Posterior vena cava (tissue), 2 donors: ENCODE measurements at regions not wholly inside any gene's neighbourhood (a gene's known extent, or its start where the extent isn't known, plus 50 kb on each side); places are given as distances from the start of the nearest gene placed in this dataset.

ENCODE experiments used
- DNase-seq: peaks from one replicate; pipeline ENCODE4 v3.0.0-alpha.2; 2020; ENCODE audit warnings: low spot score
- intact Hi-C, 2 donors: fragments of 100-400 bp; cut with DNase I; formaldehyde crosslinking; loops; one replicate each; pipeline versions ENCODE4 v1.14.1 to v1.14.2; 2022 to 2023
- donor health status: DM: yes; HTN: yes; CAD: no.
- donor health status: DM: yes; HTN: yes; CAD: no.

GRCh38 chr21:38646213-38646837, 148.0 kb upstream of the ERG start:
- no peak for DNase-seq
- intact Hi-C loops, result no loop called here

DNA sequence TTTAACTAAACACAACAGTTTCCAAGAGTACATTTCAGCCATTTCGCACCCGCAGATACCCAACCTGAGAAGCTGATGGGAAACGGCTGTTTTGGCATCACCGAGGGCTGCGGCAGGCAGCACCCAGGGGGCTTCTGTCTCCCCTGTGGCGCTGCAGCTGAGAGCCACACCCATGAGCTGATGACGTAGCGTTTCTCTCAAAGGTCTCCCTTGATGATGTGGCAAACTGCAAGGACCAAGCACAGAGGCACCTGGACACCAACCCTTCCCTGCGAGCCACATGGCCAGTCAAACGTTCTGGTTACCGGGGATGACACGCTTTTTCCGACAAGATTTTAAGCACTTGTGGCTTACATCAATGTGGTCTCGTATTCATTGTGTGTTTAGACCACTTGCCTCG, 150.8 kb upstream of the ERG start:
- no peak for DNase-seq
- intact Hi-C loops, result no loop called here

DNA sequence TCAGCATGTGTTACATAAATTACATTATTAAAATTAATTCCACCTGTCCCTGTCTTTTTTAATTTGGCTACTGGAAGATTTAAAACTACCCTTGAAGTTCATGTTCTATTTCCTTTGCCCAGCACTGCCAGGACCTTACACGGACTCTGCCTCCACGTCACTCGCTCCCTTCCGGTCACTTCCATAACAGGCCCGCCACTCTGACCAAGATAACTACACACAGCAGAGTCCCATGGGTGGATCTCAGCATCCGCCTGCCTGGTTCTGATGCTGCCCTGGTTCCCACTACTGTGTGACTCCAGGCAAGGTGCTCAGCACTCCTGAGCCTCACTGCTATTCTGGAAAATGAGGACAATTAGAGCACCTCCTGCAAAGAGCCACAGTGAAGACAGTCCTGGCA, 153.3 kb upstream of the ERG start:
- no peak for DNase-seq
- intact Hi-C loops, result no loop called here

DNA sequence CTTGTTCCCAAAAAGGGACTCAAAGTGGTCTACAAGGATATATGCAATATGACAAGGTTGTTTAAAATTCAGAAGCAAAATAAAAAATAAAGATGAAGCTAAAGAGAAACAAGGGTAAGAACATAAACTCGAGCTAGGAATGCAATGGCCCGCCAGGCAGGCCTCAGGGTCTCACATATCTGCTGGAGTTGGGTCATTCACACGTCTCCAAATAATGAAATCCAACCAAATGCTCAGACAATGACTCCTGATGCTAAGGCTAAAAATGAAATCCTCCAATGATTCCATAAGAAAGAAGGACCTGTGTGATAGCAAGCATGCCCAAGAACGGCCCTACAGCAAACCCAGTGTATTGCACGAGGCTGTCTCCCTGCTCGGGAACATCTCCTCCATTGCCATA, 153.3 kb upstream of the ETS2 start:
- no peak for DNase-seq

DNA sequence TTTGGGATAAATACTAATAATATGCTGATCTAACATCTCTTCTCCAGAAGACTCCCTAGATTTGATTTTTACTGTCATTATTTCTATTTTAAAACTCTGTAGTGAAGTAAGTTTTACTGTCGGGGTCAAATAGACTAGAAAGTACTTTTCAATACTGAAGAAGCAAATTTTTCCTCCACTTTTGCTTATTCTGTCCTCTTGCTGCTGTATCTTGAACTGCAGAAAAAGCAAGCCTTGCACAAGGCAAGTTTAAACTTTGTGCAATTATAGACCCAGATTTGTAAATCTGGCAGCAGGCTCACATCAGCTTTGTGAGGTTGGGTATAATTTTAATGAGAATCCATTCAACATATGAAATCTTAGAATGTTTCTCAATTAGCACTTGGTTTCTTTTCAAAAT, 151.1 kb upstream of the ETS2 start:
- DNase-seq, result no peak
- intact Hi-C loops, result no loop called here

More for the DNA sequence above, 153.3 kb upstream of the ETS2 start:
- intact Hi-C loops, result no loop called here

DNA sequence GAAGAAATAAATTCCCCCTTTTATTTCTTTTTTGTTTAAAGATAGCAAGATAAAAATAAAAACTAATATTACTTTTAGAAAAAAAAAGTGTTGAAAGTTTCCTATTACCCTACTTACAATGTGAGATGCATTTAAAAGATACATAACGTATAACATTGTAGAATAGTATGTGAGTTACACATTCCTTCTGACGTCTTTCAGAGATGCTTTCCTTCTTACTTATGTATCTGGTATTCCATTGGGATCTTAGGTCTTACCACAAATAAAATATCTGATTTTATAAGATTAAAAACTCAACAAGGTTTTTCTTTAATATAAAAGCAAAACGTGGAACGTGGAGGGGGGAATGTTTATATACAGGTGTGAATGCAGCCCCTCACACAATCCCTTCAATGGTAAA, 147.2 kb upstream of the ETS2 start:
- intact Hi-C loops, result no loop called here
- DNase-seq, result no peak

- intact Hi-C loops, result no loop called here
Measured at GRCh38 chr21:38659936-38660332, 145.8 kb upstream of the ETS2 start.

GRCh38 chr21:38660333-38661196, 145.2 kb upstream of the ETS2 start:
- no peak for DNase-seq

More at GRCh38 chr21:38659936-38660332, 145.8 kb upstream of the ETS2 start:
- no peak for DNase-seq

DNA sequence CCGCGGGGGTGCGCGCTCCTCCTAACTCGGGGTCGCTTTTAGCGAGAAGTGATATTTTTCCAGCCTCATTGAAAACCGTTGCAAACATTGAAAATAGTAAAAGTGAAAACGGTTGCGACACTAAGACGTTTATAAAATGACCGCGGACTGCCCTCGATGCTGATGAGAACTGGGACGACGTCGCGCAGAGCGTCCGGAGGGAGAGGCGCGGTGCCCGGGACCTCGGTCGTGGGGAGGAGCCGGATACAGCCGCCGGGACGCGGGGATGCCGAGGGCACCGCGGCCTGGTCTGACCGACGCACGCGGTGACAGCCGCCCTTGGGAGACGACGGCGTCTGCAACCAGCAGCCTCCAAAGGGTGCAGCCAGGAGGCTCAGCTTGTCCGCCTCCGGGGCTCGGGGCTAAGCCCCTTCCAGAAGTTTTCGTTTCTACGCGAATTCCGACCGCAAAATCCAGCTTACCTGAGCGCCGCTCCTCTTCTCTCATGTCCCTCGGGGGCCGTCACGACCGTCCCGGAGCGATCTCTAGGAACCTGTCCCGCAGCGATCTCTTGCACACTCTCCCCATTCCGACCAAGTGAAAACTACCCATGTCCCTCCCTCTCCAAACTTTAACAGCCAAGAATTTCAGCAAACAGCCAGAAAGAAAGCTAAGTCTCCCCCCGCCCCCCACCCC, 144.4 kb upstream of the ETS2 start:
- no peak for DNase-seq
- intact Hi-C loops, result no loop called here

More at GRCh38 chr21:38660333-38661196, 145.2 kb upstream of the ETS2 start:
- intact Hi-C loops, result no loop called here

GRCh38 chr21:38661889-38662568, 143.7 kb upstream of the ETS2 start:
- DNase-seq, result no peak
- intact Hi-C loops, result no loop called here

DNA sequence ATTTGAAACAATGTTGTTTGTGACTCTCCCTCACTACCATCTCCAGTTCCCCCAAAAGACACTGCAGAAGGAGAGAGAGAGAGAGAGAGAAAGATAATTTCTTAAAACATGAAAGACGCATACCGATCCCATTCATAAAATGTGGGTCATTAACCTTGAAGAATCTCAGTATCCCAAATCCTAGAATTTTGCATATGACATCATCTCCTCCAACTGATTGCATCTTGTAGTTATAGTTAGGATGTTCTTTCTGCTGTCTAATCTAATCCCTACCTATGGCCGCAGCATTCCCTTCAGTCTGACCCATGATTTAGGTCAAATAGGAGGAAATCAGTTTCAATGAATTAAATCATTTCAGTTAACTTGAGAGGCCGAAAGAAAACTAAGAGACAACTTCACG, 142.4 kb upstream of the ETS2 start:
- intact Hi-C loops, result no loop called here
- DNase-seq, result no peak

GRCh38 chr21:38664315-38664714, 141.4 kb upstream of the ETS2 start:
- DNase-seq, result no peak
- intact Hi-C loops, result no loop called here

DNA sequence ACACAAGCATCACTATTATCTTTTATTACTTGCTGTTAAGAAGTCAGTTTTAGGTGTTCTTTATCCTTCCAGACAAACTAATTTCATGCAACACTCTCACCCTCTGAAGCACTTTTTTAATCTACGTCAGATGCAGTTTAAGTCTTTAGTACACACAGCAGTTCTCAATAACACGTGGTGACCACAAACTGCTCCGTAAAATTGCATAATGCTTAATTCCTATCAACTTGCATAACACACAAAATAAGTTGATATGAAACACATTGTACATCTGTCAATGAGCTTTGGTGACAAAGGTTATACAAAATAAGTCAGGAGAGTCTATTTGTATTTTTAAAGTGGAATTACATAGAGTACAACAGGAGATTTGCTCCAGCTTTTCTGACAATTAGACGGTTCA, 140.9 kb upstream of the ETS2 start:
- no peak for DNase-seq
- intact Hi-C loops, result no loop called here

DNA sequence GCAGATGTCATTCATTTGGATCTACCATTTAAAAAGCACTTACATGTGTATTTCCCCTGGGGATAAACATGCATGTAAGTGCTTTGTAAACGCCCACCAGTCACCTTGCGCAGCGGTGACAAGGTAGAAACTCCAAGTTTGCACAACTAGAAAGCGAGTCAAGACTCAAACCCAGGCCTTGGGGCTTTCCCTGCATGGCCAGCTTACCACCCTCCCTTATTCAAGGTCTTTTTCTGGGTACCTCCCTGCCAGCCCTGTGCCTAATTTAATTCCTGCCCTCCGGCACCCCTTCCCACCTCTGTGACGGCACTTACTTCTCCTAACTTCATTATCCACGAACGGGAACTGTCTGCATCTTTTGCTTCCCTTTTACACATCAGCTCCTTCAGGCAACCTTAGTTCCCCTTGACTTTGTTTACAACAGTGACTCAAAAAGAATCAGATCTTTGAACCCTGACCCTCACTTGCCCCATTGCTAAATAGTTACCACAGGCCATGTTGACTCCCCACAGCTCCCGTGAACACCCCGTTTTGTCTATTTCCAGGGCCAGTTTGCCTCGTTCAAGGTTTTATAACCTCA, 138.3 kb upstream of the ETS2 start:
- intact Hi-C loops, result no loop called here

GRCh38 chr21:38668067-38668466, 137.7 kb upstream of the ETS2 start:
- intact Hi-C loops, result no loop called here
- no peak for DNase-seq

More for the DNA sequence above, 138.3 kb upstream of the ETS2 start:
- no peak for DNase-seq

GRCh38 chr21:38668541-38668940, 137.2 kb upstream of the ETS2 start:
- no peak for DNase-seq
- intact Hi-C loops, result no loop called here

DNA sequence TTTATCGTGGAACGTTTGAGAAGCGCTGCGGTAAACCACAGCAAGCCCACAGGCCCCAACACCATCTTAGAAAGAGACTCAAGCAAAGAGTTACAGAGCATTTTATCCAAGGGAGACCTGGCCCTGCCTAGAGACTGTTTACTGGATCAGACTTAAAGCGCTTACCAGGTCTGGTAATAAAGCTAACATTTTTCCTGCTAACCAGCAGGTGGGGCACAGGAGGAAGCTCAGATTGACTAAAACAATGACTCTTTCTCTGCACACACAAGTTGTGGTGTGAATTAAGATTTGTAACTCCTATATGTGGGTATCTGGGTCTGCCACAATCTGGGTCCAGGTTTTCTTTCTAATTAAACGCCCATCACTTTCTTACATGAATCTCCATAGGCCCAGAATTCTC, 136.5 kb upstream of the ETS2 start:
- DNase-seq, result no peak
- intact Hi-C loops, result no loop called here

DNA sequence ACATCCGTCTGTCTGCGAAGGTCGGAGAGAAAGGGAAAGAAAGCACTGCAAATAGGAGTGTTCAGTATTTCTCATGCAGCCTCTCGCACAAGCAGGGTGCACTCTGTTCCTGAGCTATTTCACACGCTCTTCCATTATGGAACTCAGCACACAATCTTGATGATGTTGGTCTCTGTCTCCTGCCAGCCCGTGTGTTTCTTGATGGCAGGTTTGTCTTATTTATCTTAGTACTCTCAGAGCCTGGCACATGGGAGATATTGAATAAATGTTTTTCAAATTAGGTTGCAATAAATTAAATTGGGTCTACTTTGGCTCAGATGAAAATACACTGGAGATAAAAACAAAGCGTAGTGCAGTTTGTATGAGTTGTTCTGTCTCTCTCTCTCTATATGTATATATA, 134.9 kb upstream of the ETS2 start:
- intact Hi-C loops, result no loop called here

GRCh38 chr21:38671773-38672172, 134.0 kb upstream of the ETS2 start:
- intact Hi-C loops, result no loop called here
- no peak for DNase-seq

More for the DNA sequence above, 134.9 kb upstream of the ETS2 start:
- no peak for DNase-seq
